ENCODE measurements at regions not wholly inside any gene's neighbourhood (a gene's known extent, or its start where the extent isn't known, plus 50 kb on each side); places are given as distances from the start of the nearest gene placed in this dataset.

GRCh38 chr13:104532132-104532531 is 1465.9 kb upstream of the SLC10A2 start:
- no peak for TF ChIP-seq CTCF (IDR thresholded peaks at IDR 0.05; ENCODE audit: low read depth, low read length)
- TF ChIP-seq EZH2phosphoT487 (IDR thresholded peaks at IDR 0.05; ENCODE audit: low read depth), result no peak
- Histone ChIP-seq H3K36me3 (replicated peaks; ENCODE audit: low read depth, low read length) (no peaks in the 10 kb centered on the region), H3K4me3 (ENCODE audit: low read length) (no peak overlapping the region), H3K4me1 (ENCODE audit: low read length) (no peaks in the 10 kb centered on the region), H3K9me3 (ENCODE audit: insufficient read depth, low read length) (no peaks in the 10 kb centered on the region), H3K27me3 (ENCODE audit: low read depth, low read length) (no peaks in the 10 kb centered on the region), H3K79me2 (ENCODE audit: low read length) (no peaks in the 10 kb centered on the region), H2AFZ (ENCODE audit: low read depth, low read length) (no peak overlapping the region), H3K9ac (ENCODE audit: low read length) (no peak overlapping the region), H4K20me1 (ENCODE audit: insufficient read depth, low read length) (no peaks in the 10 kb centered on the region), H3K27ac (ENCODE audit: low read length) (no peak overlapping the region), H3K4me2 (ENCODE audit: low read length) (no peak overlapping the region)

- H3K4me3 ChIP-seq (ENCODE audit: low read length), result no peak overlapping the region
- H3K4me1 ChIP-seq (ENCODE audit: low read length), result no peaks in the 10 kb centered on the region
- no peaks in the 10 kb centered on the region for H4K20me1 ChIP-seq (ENCODE audit: insufficient read depth, low read length)
- H3K79me2 ChIP-seq (ENCODE audit: low read length), result no peaks in the 10 kb centered on the region
- no peak overlapping the region for H2AFZ ChIP-seq (ENCODE audit: low read depth, low read length)
- no peak for TF ChIP-seq CTCF (IDR thresholded peaks at IDR 0.05; ENCODE audit: low read depth, low read length)
- no peak for TF ChIP-seq EZH2phosphoT487 (IDR thresholded peaks at IDR 0.05; ENCODE audit: low read depth)
- H3K36me3 ChIP-seq (replicated peaks; ENCODE audit: low read depth, low read length), result no peaks in the 10 kb centered on the region
- no peaks in the 10 kb centered on the region for H3K9me3 ChIP-seq (ENCODE audit: insufficient read depth, low read length)
- H3K9ac ChIP-seq (ENCODE audit: low read length), result no peak overlapping the region
- H3K4me2 ChIP-seq (ENCODE audit: low read length), result no peak overlapping the region
- H3K27ac ChIP-seq (ENCODE audit: low read length), result no peak overlapping the region
- H3K27me3 ChIP-seq (ENCODE audit: low read depth, low read length), result no peaks in the 10 kb centered on the region
Measured at GRCh38 chr13:104530741-104531140, 1464.5 kb upstream of the SLC10A2 start.

- no peaks in the 10 kb centered on the region for H3K4me1 ChIP-seq (ENCODE audit: low read length)
- no peaks in the 10 kb centered on the region for H3K27me3 ChIP-seq (ENCODE audit: low read depth, low read length)
- H3K4me2 ChIP-seq (ENCODE audit: low read length), result no peak overlapping the region
- no peaks in the 10 kb centered on the region for H3K9me3 ChIP-seq (ENCODE audit: insufficient read depth, low read length)
- TF ChIP-seq EZH2phosphoT487 (IDR thresholded peaks at IDR 0.05; ENCODE audit: low read depth) (no peak), CTCF (IDR thresholded peaks at IDR 0.05; ENCODE audit: low read depth, low read length) (no peak)
- no peak overlapping the region for H2AFZ ChIP-seq (ENCODE audit: low read depth, low read length)
- no peaks in the 10 kb centered on the region for H4K20me1 ChIP-seq (ENCODE audit: insufficient read depth, low read length)
- H3K4me3 ChIP-seq (ENCODE audit: low read length), result no peak overlapping the region
- no peak overlapping the region for H3K27ac ChIP-seq (ENCODE audit: low read length)
- H3K9ac ChIP-seq (ENCODE audit: low read length), result no peak overlapping the region
- no peaks in the 10 kb centered on the region for H3K79me2 ChIP-seq (ENCODE audit: low read length)
- no peaks in the 10 kb centered on the region for H3K36me3 ChIP-seq (replicated peaks; ENCODE audit: low read depth, low read length)
Measured at GRCh38 chr13:104526561-104526960, 1460.3 kb upstream of the SLC10A2 start.

GRCh38 chr13:104525467-104525866 is 1459.2 kb upstream of the SLC10A2 start:
- Histone ChIP-seq H3K4me1 (ENCODE audit: low read length) (no peaks in the 10 kb centered on the region), H3K27me3 (ENCODE audit: low read depth, low read length) (no peaks in the 10 kb centered on the region), H3K27ac (ENCODE audit: low read length) (no peak overlapping the region), H3K36me3 (replicated peaks; ENCODE audit: low read depth, low read length) (no peaks in the 10 kb centered on the region), H2AFZ (ENCODE audit: low read depth, low read length) (no peak overlapping the region), H3K9ac (ENCODE audit: low read length) (no peak overlapping the region), H3K4me3 (ENCODE audit: low read length) (no peak overlapping the region), H3K79me2 (ENCODE audit: low read length) (no peaks in the 10 kb centered on the region), H3K9me3 (ENCODE audit: insufficient read depth, low read length) (no peaks in the 10 kb centered on the region), H4K20me1 (ENCODE audit: insufficient read depth, low read length) (no peaks in the 10 kb centered on the region), H3K4me2 (ENCODE audit: low read length) (no peak overlapping the region)
- TF ChIP-seq CTCF (IDR thresholded peaks at IDR 0.05; ENCODE audit: low read depth, low read length), result no peak
- TF ChIP-seq EZH2phosphoT487 (IDR thresholded peaks at IDR 0.05; ENCODE audit: low read depth), result no peak

Measured in OCI-LY3 (cell line).